Parathyroid adenoma (tissue), 2 donors: ENCODE measurements at regions not wholly inside any gene's neighbourhood (a gene's known extent, or its start where the extent isn't known, plus 50 kb on each side); places are given as distances from the start of the nearest gene placed in this dataset.

Source experiments
- H2AFZ ChIP-seq: fragments of 300-600 bp; sonication (generic); one replicate; pipeline ENCODE4 v1.7.0; 2017; ENCODE audit warnings: antibody characterized with exemption, mild to moderate bottlenecking
- H3K27ac ChIP-seq: fragments of 300-600 bp; sonication (generic); one replicate; pipeline ENCODE4 v1.7.0; 2017
- H3K27me3 ChIP-seq: fragments of 300-600 bp; sonication (generic); one replicate; pipeline ENCODE4 v1.7.0; 2017; ENCODE audit warnings: low read length; ENCODE audit not compliant: control insufficient read depth, insufficient read depth
- H3K36me3 ChIP-seq: fragments of 300-600 bp; sonication (generic); one replicate; pipeline ENCODE4 v1.7.0; 2017; ENCODE audit warnings: low read length; ENCODE audit not compliant: control insufficient read depth, insufficient read depth
- H3K4me1 ChIP-seq: fragments of 300-600 bp; sonication (generic); one replicate; pipeline ENCODE4 v1.7.0; 2017; ENCODE audit warnings: control low read depth
- H3K4me2 ChIP-seq: fragments of 300-600 bp; sonication (generic); one replicate; pipeline ENCODE4 v1.7.0; 2017; ENCODE audit warnings: low read length
- H3K4me3 ChIP-seq: fragments of 300-600 bp; sonication (generic); one replicate; pipeline ENCODE4 v1.7.0; 2017; ENCODE audit warnings: low read depth, low read length
- H3K79me2 ChIP-seq: fragments of 300-600 bp; sonication (generic); one replicate; pipeline ENCODE4 v1.7.0; 2017; ENCODE audit warnings: control low read depth
- H3K9ac ChIP-seq: fragments of 300-600 bp; sonication (generic); one replicate; pipeline ENCODE4 v1.7.0; 2017; ENCODE audit warnings: mild to moderate bottlenecking
- H3K9me3 ChIP-seq: fragments of 300-600 bp; sonication (generic); one replicate; pipeline ENCODE4 v1.7.0; 2017; ENCODE audit warnings: low read length; ENCODE audit not compliant: control insufficient read depth
- CTCF ChIP-seq: fragments of 300-600 bp; sonication (generic); IDR thresholded peaks from one replicate; pipeline ENCODE4 v1.7.0; 2017; ENCODE audit warnings: antibody characterized with exemption, mild to moderate bottlenecking
- donor health status: primary hyperparathyroidism.

DNA sequence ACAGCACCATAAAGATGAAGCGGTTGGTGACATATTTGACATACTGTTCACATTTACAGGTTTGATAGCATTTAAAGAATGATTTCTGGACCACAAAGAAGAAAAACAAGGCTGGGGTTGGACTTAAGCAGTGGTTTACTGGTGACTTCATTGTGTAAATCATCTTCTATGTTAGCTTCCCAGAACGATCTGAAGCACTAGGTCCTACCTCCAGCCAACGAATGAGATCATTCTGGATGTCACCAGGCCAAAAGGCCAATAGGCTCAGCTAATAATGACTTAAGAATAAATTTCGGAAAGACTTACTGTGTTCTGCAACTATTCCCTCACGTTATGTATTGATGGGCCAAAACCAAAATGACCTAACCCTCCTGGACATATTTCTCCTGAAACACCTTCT lies 675.3 kb upstream of the CCNG1 start:
- Histone ChIP-seq H3K79me2 (no peaks in the 10 kb centered on the region), H3K4me3 (no peak overlapping the region), H3K27me3 (no peaks in the 10 kb centered on the region), H3K9ac (no peak overlapping the region), H3K27ac (no peak overlapping the region), H2AFZ (no peak overlapping the region), H3K36me3 (no peaks in the 10 kb centered on the region), H3K9me3 (no peaks in the 10 kb centered on the region), H3K4me1 (no peaks in the 10 kb centered on the region), H3K4me2 (no peak overlapping the region)
- no peak for TF ChIP-seq CTCF

- no peak for TF ChIP-seq CTCF
- no peaks in the 10 kb centered on the region for H3K27me3 ChIP-seq
Observed at GRCh38 chr5:162769019-162769418, 668.4 kb upstream of the CCNG1 start.

GRCh38 chr5:162785673-162786072 lies 651.7 kb upstream of the CCNG1 start:
- H3K27ac ChIP-seq = no peak overlapping the region
- no peak overlapping the region for H3K4me3 ChIP-seq
- no peak overlapping the region for H3K9ac ChIP-seq
- H3K9me3 ChIP-seq = no peaks in the 10 kb centered on the region
- no peaks in the 10 kb centered on the region for H3K36me3 ChIP-seq
- H3K4me1 ChIP-seq = no peaks in the 10 kb centered on the region
- TF ChIP-seq CTCF = no peak
- no peak overlapping the region for H3K4me2 ChIP-seq
- H3K79me2 ChIP-seq = no peaks in the 10 kb centered on the region
- no peak overlapping the region for H2AFZ ChIP-seq
- no peaks in the 10 kb centered on the region for H3K27me3 ChIP-seq

More at GRCh38 chr5:162769019-162769418, 668.4 kb upstream of the CCNG1 start:
- H3K4me1 ChIP-seq = no peaks in the 10 kb centered on the region
- H2AFZ ChIP-seq = no peak overlapping the region
- H3K36me3 ChIP-seq = no peaks in the 10 kb centered on the region
- H3K27ac ChIP-seq = no peak overlapping the region
- H3K9me3 ChIP-seq = no peaks in the 10 kb centered on the region
- H3K4me3 ChIP-seq = no peak overlapping the region
- H3K4me2 ChIP-seq = no peak overlapping the region
- no peak overlapping the region for H3K9ac ChIP-seq
- no peaks in the 10 kb centered on the region for H3K79me2 ChIP-seq

GRCh38 chr5:162786234-162786633 lies 651.2 kb upstream of the CCNG1 start:
- Histone ChIP-seq H3K27ac (no peak overlapping the region), H3K36me3 (no peaks in the 10 kb centered on the region), H3K79me2 (no peaks in the 10 kb centered on the region), H3K4me2 (no peak overlapping the region), H3K27me3 (no peaks in the 10 kb centered on the region), H3K9ac (no peak overlapping the region), H3K4me3 (no peak overlapping the region), H3K4me1 (no peaks in the 10 kb centered on the region), H3K9me3 (no peaks in the 10 kb centered on the region), H2AFZ (no peak overlapping the region)
- no peak for TF ChIP-seq CTCF

DNA sequence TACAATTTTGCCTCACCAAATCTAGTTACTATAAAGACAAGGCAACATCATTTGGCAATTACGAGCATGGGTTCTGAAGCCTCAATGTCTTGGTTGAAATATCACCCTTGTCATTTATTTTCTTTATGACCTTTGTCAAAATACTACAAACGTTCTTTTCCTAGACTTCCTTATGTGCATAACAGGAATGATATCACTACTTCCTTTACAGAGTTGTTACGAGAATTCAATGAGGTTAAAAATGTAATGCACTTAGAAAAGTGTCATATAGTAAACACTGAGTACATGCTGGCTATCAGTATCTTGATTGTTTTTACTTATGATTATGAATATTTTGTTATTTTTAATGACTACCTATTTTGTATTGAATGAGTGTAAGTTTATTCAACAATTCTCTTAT lies 640.9 kb upstream of the CCNG1 start:
- H3K36me3 ChIP-seq = no peaks in the 10 kb centered on the region
- no peak overlapping the region for H3K27ac ChIP-seq
- no peak overlapping the region for H3K4me2 ChIP-seq
- no peaks in the 10 kb centered on the region for H3K79me2 ChIP-seq
- H2AFZ ChIP-seq = no peak overlapping the region
- no peak overlapping the region for H3K9ac ChIP-seq
- H3K4me3 ChIP-seq = no peak overlapping the region
- no peaks in the 10 kb centered on the region for H3K27me3 ChIP-seq
- no peaks in the 10 kb centered on the region for H3K4me1 ChIP-seq
- no peaks in the 10 kb centered on the region for H3K9me3 ChIP-seq
- TF ChIP-seq CTCF = no peak
